Esophagus squamous epithelium (tissue), 4 donors: ENCODE measurements at regions not wholly inside any gene's neighbourhood (a gene's known extent, or its start where the extent isn't known, plus 50 kb on each side); places are given as distances from the start of the nearest gene placed in this dataset.

Source experiments
- CTCF ChIP-seq, 6 experiments: fragments of 450-650 bp in 4 of 6; fragments of 200-600 bp in 2 of 6; sonication (generic) in 2 of 6; IDR thresholded peaks; one replicate each; pipeline ENCODE4 v1.5.1; 2016 to 2019; ENCODE audit warnings: antibody characterized with exemption in 6 of 6, mild to moderate bottlenecking in 4 of 6, moderate library complexity in 4 of 6
- POLR2A ChIP-seq, 4 donors: fragments of 450-650 bp; IDR thresholded peaks; one replicate each; pipeline ENCODE4 v1.6.1; 2017; ENCODE audit warnings: antibody characterized with exemption in 4 of 4, mild to moderate bottlenecking in 4 of 4, moderate library complexity in 3 of 4

DNA sequence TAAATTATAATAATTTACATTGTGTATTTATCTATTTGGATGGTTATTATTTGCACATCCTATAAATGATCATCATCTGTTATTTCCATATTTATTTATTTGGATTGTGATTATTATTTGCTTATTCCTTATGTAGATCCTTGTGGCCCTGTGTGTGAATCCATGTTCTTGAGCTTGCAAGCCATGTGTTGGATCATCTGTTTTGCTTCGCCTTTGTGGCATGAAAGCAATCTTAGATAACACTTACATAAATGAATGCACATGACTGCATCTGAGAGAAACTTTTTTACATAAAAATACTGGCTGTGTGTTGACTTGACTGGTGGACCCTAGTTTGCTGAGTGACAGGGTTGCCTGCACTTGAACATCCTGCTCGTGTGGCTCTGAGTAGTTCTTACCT, 1024.5 kb upstream of the RBFOX1 start:
- TF ChIP-seq CTCF (IDR thresholded peaks at IDR 0.05) (no peak), POLR2A (IDR thresholded peaks at IDR 0.05) (no peak)
